HCEC 1CT (cell line): ENCODE measurements at regions not wholly inside any gene's neighbourhood (a gene's known extent, or its start where the extent isn't known, plus 50 kb on each side); places are given as distances from the start of the nearest gene placed in this dataset.
A peak's percentile ranks its signal among the peaks of the same experiment; 100 is the strongest.
"Not testable (repeated sequence)": the region's sequence is repeated elsewhere in the genome, so short reads cannot be mapped to it uniquely, and the experiment has no call there.

Source experiments
- DNase-seq: peaks from one replicate; pipeline ENCODE4 v3.0.0-alpha.2; 2017

DNA sequence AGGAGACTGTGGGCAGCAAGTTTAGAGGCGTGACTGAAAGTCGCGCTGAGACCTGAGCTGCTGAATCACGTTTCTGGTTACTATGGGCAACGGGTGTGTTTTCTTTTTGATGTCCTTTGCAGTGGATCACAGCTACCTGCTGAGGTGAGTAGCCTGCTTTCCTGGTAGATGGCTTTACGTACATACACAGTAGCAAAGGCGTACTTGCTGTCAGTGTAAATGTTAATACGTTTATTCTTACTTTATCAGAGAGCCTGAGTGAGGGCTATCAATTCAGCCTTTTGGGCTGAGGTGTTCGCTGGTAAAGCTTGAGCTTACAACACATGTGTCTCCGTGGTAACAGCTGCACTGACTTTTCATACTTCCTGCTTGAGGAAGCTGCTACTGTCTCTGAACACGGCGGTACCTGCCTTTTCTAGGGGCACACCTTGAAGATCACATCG, 165.1 kb upstream of the CCZ1B start:
- not testable (repeated sequence) for DNase-seq

DNA sequence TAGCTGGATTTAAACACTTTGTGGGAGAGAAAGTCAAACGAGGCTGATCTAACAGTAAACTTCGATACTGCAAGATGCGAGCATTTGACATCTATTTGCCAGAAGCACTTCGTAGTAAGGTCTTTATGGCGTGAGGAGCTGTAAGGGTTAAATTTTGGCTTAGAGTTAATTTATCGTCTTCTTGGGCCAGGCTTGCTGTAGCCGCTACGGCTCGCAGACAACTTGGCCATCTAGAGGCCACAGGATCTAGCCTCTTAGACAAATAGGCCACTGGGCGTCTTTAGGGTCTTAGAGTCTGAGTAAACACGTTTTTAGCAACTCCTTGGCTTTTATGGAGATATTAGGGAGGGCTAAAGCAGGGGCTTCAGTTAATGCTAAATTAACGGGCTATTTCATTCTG, 165.6 kb upstream of the CCZ1B start:
- not testable (repeated sequence) for DNase-seq

DNA sequence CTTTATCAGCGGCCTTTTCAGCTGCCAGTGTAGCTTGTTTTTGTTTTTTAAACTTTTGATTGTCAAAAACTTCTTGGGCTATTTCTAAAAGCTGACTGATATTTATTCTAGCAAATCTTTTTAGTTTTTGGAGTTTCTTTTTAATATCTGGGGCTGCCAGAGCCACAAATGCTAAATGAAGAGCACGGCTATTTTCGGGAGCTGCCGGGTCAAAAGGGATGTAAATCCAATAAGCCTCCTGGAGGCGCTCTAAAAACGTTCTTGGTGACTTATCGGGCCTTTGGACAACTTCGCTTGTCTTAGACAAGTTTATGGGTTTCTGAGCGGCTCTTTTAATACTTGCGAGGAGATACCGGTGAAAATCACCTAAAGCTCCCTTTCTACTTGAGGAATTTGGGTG, 166.1 kb upstream of the CCZ1B start:
- DNase-seq: not testable (repeated sequence)

DNA sequence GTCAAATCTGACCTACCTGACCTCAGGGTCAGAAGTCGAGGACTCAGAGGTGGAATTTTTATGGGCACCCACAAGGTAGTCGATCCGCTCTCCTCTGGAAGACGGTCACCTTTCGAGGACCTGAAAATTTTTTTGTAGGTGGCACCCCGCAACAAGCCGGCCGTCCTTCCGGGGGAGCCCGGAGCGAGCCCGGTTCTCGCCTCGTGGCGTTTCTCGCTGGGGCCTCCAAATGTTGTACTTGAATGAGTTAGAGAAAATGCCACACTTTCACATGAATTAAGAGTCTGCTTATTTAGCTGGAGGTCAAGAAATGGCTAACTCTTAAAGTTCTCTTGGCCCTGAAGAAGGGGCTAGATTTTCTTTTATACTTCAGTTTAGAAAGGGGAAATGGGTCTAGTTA, 169.0 kb upstream of the CCZ1B start:
- not testable (repeated sequence) for DNase-seq

GRCh38 chr7:6995493-6996289, 169.6 kb upstream of the CCZ1B start:
- DNase-seq: not testable (repeated sequence)

DNA sequence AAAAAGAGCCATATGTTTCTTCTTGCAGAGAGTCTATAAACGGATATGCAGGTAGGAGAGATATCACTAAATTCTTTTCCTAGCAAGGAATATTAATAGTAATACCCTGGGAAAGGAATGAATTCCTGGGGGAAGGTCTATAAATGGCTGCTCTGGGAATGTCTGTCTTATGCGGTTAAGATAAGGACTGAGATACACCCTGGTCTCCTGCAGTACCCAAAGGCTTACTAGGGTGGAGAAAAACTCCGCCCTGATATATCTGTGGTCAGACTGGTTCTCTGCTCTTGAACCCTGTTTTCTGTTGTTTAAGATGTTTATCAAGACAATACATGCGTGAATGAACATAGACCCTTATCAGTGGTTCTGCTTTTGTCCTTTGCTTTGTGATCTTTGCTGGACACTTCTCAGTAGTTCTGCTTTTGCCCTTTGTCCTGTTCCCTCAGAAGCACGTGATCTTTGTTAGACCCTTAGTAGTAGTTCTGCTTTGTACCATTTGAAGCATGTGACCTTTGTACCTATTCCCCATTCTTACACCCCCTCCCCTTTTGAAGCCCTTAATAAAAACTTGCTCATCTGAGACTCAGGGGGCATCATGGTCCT, 173.1 kb upstream of the CCZ1B start:
- DNase-seq: not testable (repeated sequence)

DNA sequence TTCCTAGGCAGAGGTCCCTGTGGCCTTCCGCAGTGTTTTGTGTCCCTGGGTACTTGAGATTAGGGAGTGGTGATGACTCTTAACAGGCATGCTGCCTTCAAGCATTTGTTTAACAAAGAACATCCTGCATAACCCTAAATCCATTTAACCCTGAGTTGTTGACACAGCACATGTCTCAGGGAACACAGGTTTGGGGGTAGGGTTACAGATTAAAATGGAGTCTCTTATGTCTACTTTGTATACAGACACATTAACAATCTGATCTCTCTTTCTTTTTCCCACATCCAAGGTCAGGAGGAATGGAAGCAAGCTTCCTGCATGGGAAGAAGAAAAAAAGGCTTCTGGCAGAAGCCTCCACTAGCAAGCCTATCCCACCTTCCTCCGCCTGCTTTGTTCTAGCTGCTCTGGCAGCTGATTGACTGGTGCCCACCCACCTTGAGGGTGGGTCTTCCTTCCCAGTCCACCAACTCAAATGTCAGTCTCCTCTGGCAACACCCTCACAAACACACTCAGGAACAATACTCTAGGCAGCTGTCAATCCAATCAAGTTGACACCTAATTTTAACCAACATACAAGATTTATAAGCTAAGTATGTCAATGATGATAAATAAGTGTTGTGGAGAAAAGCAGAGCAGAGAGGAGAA, 176.5 kb upstream of the CCZ1B start:
- no peak for DNase-seq

- DNase-seq: no peak
Observed at GRCh38 chr7:7005303-7005702, 177.0 kb upstream of the C1GALT1 start.

DNA sequence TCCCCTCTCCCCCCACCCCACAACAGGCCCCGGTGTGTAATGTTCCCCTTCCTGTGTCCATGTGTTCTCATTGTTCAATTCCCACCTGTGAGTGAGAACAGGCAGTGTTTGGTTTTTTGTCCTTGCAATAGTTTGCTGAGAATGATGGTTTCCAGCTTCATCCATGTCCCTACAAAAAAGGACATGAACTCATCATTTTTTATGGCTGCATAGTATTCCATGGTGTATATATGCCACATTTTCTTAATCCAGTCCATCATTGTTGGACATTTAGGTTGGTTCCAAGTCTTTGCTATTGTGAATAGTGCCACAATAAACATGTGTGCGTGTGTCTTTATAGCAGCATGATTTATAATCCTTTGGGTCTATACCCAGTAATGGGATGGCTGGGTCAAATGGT, 176.4 kb upstream of the C1GALT1 start:
- not testable (repeated sequence) for DNase-seq

- not testable (repeated sequence) for DNase-seq
Observed at GRCh38 chr7:7011241-7011640, 171.1 kb upstream of the C1GALT1 start.

GRCh38 chr7:7011751-7012150, 170.6 kb upstream of the C1GALT1 start:
- not testable (repeated sequence) for DNase-seq

GRCh38 chr7:7014827-7015595, 167.3 kb upstream of the C1GALT1 start:
- no peak for DNase-seq

- no peak for DNase-seq
Observed at GRCh38 chr7:7017707-7018280, 164.6 kb upstream of the C1GALT1 start.

DNA sequence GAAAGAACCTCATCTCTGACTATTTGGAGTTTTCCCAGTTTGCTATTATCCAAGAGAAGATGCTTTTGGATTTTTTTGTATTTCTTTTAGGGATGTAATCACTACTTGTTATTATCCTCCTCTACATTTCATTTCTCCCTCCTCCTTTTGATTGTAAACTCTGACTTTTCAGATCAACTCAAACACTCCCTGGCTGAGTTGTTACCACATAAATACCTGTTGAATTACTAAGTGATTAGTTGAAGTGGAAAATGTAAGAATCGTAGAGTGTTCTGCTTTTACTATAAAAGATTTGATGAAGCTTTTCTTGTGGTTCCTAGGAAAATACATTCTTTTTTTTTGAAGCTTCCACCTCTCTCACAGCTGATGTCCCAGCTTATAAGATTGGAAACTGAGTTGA, 164.1 kb upstream of the C1GALT1 start:
- no peak for DNase-seq

- DNase-seq: no peak
Observed at GRCh38 chr7:7032221-7032620, 150.1 kb upstream of the C1GALT1 start.

DNA sequence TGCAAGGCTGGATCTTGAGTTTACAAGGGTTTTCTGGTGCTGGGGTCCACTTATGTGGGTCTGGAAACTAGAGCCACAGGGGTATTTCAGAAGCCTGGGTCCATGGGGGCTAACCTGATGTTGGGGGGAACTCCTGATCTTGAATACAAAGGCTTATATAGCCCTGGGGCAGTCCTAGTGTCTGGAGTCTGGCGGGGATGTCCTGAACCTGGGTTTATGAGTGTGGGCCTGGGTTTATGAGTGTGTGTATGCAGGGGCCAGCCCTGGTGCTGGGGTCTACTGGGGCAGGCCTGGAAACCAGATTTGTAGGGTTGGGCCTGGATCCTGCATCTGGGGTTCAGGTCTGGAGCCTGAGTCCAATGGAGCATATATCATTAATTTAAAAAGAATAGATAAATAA, 146.5 kb upstream of the C1GALT1 start:
- DNase-seq: no peak

- DNase-seq: not testable (repeated sequence)
Observed at GRCh38 chr7:7042286-7042893, 140.0 kb upstream of the C1GALT1 start.

- DNase-seq: no peak
Observed at GRCh38 chr7:7044806-7045205, 137.5 kb upstream of the C1GALT1 start.

- DNase-seq: no peak
Observed at GRCh38 chr7:7048213-7048612, 134.1 kb upstream of the C1GALT1 start.

- DNase-seq: no peak
Observed at GRCh38 chr7:7051206-7051877, 131.0 kb upstream of the C1GALT1 start.

- DNase-seq: peak; percentile 32
Observed at GRCh38 chr7:7054252-7054830, 128.0 kb upstream of the C1GALT1 start.
